ENCODE measurements at regions not wholly inside any gene's neighbourhood (a gene's known extent, or its start where the extent isn't known, plus 50 kb on each side); places are given as distances from the start of the nearest gene placed in this dataset.

DNA sequence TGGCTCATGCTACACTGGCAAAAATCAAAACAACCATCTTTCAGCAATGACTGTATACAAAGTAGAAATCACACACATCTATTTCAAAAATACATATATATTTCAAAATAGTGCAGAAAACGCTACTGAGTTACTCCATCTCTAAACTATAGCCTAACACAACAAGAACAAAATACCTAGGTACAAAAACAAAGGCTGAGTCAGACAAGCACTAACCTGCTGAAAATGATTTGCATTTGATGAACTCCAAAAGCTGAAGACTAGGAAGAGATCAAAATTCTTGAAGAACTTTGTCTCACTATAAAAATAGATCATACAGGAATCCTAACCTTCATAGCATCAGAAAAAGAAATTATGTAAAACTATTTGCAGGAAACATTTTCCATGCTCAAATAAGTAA is 381.6 kb downstream of the EFNB2 start:
- H3K36me3 ChIP-seq (ENCODE audit: insufficient read depth, low read length): no peaks in the 10 kb centered on the region
- no peaks in the 10 kb centered on the region for H3K79me2 ChIP-seq (ENCODE audit: insufficient read depth, low read length)
- H3K4me2 ChIP-seq (ENCODE audit: insufficient read depth, low read length): no peak overlapping the region
- H3K27me3 ChIP-seq (ENCODE audit: insufficient read depth, low read length): no peaks in the 10 kb centered on the region
- peak overlapping the region; percentile 18 for H2AFZ ChIP-seq (ENCODE audit: low read length)
- TF ChIP-seq, protein P1, sequence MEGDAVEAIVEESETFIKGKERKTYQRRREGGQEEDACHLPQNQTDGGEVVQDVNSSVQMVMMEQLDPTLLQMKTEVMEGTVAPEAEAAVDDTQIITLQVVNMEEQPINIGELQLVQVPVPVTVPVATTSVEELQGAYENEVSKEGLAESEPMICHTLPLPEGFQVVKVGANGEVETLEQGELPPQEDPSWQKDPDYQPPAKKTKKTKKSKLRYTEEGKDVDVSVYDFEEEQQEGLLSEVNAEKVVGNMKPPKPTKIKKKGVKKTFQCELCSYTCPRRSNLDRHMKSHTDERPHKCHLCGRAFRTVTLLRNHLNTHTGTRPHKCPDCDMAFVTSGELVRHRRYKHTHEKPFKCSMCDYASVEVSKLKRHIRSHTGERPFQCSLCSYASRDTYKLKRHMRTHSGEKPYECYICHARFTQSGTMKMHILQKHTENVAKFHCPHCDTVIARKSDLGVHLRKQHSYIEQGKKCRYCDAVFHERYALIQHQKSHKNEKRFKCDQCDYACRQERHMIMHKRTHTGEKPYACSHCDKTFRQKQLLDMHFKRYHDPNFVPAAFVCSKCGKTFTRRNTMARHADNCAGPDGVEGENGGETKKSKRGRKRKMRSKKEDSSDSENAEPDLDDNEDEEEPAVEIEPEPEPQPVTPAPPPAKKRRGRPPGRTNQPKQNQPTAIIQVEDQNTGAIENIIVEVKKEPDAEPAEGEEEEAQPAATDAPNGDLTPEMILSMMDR (IDR thresholded peaks at IDR 0.05; ENCODE audit: extremely low read depth, low read depth, low read length): no peak
- no peak overlapping the region for H3K4me3 ChIP-seq (ENCODE audit: insufficient read depth, low read length)
- H3K27ac ChIP-seq (ENCODE audit: low read depth, low read length): no peak overlapping the region
- H3K4me1 ChIP-seq (ENCODE audit: insufficient read depth, low read length): peaks cover 38% of the 10 kb centered on the region
- no peak for DNase-seq (ENCODE audit: insufficient read length, low spot score, missing footprints)
- no peaks in the 10 kb centered on the region for H3K9me3 ChIP-seq (ENCODE audit: low read depth, low read length)
- H4K20me1 ChIP-seq (ENCODE audit: insufficient read depth, low read length): no peaks in the 10 kb centered on the region

DNA sequence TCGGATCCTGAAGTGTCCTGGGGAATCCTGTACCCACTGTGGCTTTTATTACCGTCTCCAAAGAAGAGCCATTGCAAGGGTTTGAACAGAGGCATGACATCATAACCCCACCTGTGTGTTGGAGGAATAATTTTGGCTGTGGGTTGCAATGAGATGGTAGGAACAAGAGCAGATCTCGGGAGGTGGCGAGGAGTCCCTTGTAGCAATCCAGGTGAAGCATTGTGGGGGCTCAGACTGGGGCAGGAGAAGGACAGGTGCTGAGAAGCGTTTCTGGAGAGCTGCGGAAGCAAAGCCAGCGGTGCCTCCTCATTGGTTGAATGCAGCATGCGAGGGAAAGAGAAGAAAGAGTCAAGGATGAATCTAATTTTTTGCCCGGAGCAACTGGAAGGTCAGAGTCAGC is 382.4 kb downstream of the EFNB2 start:
- no peaks in the 10 kb centered on the region for H3K27me3 ChIP-seq (ENCODE audit: insufficient read depth, low read length)
- no peaks in the 10 kb centered on the region for H3K36me3 ChIP-seq (ENCODE audit: insufficient read depth, low read length)
- no peaks in the 10 kb centered on the region for H3K9me3 ChIP-seq (ENCODE audit: low read depth, low read length)
- no peaks in the 10 kb centered on the region for H4K20me1 ChIP-seq (ENCODE audit: insufficient read depth, low read length)
- H3K4me3 ChIP-seq (ENCODE audit: insufficient read depth, low read length): no peak overlapping the region
- no peak overlapping the region for H2AFZ ChIP-seq (ENCODE audit: low read length)
- H3K4me2 ChIP-seq (ENCODE audit: insufficient read depth, low read length): no peak overlapping the region
- H3K79me2 ChIP-seq (ENCODE audit: insufficient read depth, low read length): no peaks in the 10 kb centered on the region
- no peak for DNase-seq (ENCODE audit: insufficient read length, low spot score, missing footprints)
- no peak overlapping the region for H3K27ac ChIP-seq (ENCODE audit: low read depth, low read length)
- peaks cover 38% of the 10 kb centered on the region for H3K4me1 ChIP-seq (ENCODE audit: insufficient read depth, low read length)
- TF ChIP-seq, protein P1 (IDR thresholded peaks at IDR 0.05; ENCODE audit: extremely low read depth, low read depth, low read length): no peak

DNA sequence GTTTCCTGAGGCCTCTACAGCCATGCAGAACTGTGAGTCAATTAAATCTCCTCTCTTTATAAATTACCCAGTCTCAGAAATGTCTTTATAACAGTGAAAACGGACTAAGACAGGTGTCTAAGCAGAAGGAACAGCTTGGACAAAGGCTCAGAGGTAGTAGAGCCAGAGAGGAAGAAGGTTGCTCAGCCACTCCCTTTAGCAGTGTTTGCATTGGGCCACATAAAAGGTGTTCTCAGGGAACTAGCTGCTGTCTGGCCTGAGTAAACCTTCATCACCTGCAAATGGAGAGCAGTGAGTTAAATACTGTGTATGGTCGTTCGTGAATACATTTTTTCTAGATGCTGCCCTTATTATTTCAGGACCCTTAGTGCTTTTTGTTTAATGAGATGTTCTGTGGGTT is 383.4 kb downstream of the EFNB2 start:
- TF ChIP-seq, protein P1 (IDR thresholded peaks at IDR 0.05; ENCODE audit: extremely low read depth, low read depth, low read length): no peak
- H3K9me3 ChIP-seq (ENCODE audit: low read depth, low read length): no peaks in the 10 kb centered on the region
- no peaks in the 10 kb centered on the region for H3K36me3 ChIP-seq (ENCODE audit: insufficient read depth, low read length)
- no peak overlapping the region for H3K4me3 ChIP-seq (ENCODE audit: insufficient read depth, low read length)
- H3K27ac ChIP-seq (ENCODE audit: low read depth, low read length): peak overlapping the region; percentile 84
- H3K27me3 ChIP-seq (ENCODE audit: insufficient read depth, low read length): no peaks in the 10 kb centered on the region
- no peaks in the 10 kb centered on the region for H4K20me1 ChIP-seq (ENCODE audit: insufficient read depth, low read length)
- H3K79me2 ChIP-seq (ENCODE audit: insufficient read depth, low read length): no peaks in the 10 kb centered on the region
- peak overlapping the region; percentile 68 for H3K4me2 ChIP-seq (ENCODE audit: insufficient read depth, low read length)
- DNase-seq (ENCODE audit: insufficient read length, low spot score, missing footprints): no peak
- H2AFZ ChIP-seq (ENCODE audit: low read length): no peak overlapping the region
- peaks cover 36% of the 10 kb centered on the region for H3K4me1 ChIP-seq (ENCODE audit: insufficient read depth, low read length)

DNA sequence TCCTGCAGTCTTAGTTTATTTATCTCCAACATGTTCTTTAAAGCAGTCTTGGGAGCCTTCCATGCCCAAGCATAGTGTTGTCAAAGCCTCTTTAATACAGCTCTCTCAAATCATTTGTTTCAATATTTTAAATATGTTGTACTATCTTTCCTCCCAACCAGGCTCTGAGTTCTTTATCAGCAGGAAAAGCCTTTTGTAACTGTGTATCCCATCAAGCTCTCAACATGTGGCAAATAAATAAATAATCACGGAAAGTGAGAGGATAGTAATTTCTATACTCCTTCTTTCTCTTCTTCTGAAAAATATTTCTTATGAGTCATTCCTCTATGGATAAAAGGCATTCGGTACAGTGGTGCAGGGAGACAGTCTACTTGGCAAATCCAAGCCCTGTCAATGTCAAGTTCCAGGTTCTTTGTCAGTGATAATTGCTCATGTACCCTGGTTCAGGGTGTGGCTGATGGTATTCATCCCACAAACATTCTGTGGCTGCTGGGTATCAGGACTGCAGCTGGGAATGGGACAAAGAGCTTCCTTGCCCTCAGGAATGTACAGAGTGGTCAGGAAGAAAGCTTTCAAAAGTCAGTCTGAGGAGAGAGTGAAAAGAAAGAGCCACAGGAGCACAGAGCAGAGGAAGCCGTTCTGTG is 384.3 kb downstream of the EFNB2 start:
- DNase-seq (ENCODE audit: insufficient read length, low spot score, missing footprints): peak; percentile 83
- H3K27ac ChIP-seq (ENCODE audit: low read depth, low read length): peak overlapping the region; percentile 84
- H3K4me1 ChIP-seq (ENCODE audit: insufficient read depth, low read length): peaks cover 29% of the 10 kb centered on the region
- H4K20me1 ChIP-seq (ENCODE audit: insufficient read depth, low read length): no peaks in the 10 kb centered on the region
- no peaks in the 10 kb centered on the region for H3K27me3 ChIP-seq (ENCODE audit: insufficient read depth, low read length)
- H3K4me2 ChIP-seq (ENCODE audit: insufficient read depth, low read length): peak overlapping the region; percentile 68
- H3K9me3 ChIP-seq (ENCODE audit: low read depth, low read length): no peaks in the 10 kb centered on the region
- no peaks in the 10 kb centered on the region for H3K36me3 ChIP-seq (ENCODE audit: insufficient read depth, low read length)
- H2AFZ ChIP-seq (ENCODE audit: low read length): peak overlapping the region; percentile 9
- no peak overlapping the region for H3K4me3 ChIP-seq (ENCODE audit: insufficient read depth, low read length)
- TF ChIP-seq, protein P1 (IDR thresholded peaks at IDR 0.05; ENCODE audit: extremely low read depth, low read depth, low read length): no peak
- no peaks in the 10 kb centered on the region for H3K79me2 ChIP-seq (ENCODE audit: insufficient read depth, low read length)

Measured in osteoblast (primary cell).